ENCODE measurements at regions not wholly inside any gene's neighbourhood (a gene's known extent, or its start where the extent isn't known, plus 50 kb on each side); places are given as distances from the start of the nearest gene placed in this dataset.

- DNase-seq (peak in 4 of 5 donors; percentile 56 to 65 (median 60)), ATAC-seq (peak; percentile 70 to 85 (median 81))
- H3K4me1 ChIP-seq: peaks cover 0 to 34% (median 11%) of the 10 kb centered on the region in 12 donors
- no peak overlapping the region for H3K4me3 ChIP-seq
- no peaks in the 10 kb centered on the region for H3K9me3 ChIP-seq
- intact Hi-C loops (cut with DNase I): no loop called here
- H3K27me3 ChIP-seq: no peaks in the 10 kb centered on the region
- TF ChIP-seq CTCF (IDR thresholded peaks at IDR 0.05) (no peak), POLR2A (IDR thresholded peaks at IDR 0.05) (no peak)
- no peaks in the 10 kb centered on the region for H3K36me3 ChIP-seq
- H3K27ac ChIP-seq: peak overlapping the region; percentile 21 to 90 (median 70)
Measured at GRCh38 chr6:117138920-117139319, 126.4 kb upstream of the VGLL2 start.

- intact Hi-C loops (cut with DNase I): no loop called here
- H3K36me3 ChIP-seq: no peaks in the 10 kb centered on the region
Measured at GRCh38 chr6:117142142-117142541, 123.2 kb upstream of the VGLL2 start.

GRCh38 chr6:117142995-117143394 is 122.4 kb upstream of the VGLL2 start:
- Histone ChIP-seq H3K36me3 (no peaks in the 10 kb centered on the region), H3K27ac (peak overlapping the region in 8 of 12 donors; percentile 13 to 82 (median 52)), H3K27me3 (no peaks in the 10 kb centered on the region), H3K9me3 (peaks cover 0 to 9% (median 0%) of the 10 kb centered on the region in 12 donors), H3K4me3 (no peak overlapping the region), H3K4me1 (peaks cover 0 to 26% (median 9%) of the 10 kb centered on the region in 12 donors)
- ATAC-seq (peak; percentile 85 to 92 (median 88)), DNase-seq (peak in 4 of 5 donors; percentile 41 to 59 (median 46))
- TF ChIP-seq POLR2A (IDR thresholded peaks at IDR 0.05): no peak
- TF ChIP-seq CTCF (IDR thresholded peaks at IDR 0.05): no peak
- intact Hi-C loops (cut with DNase I): no loop called here
- WGBS, 4 donors: 23 to 57% (median 44%) methylated on average over 1 of the region's 1 CpG

More at GRCh38 chr6:117142142-117142541, 123.2 kb upstream of the VGLL2 start:
- peaks cover 0 to 34% (median 11%) of the 10 kb centered on the region in 12 donors for H3K4me1 ChIP-seq
- no peak for TF ChIP-seq CTCF (IDR thresholded peaks at IDR 0.05)
- TF ChIP-seq POLR2A (IDR thresholded peaks at IDR 0.05): no peak
- peak overlapping the region in 8 of 12 donors; percentile 13 to 82 (median 52) for H3K27ac ChIP-seq
- H3K27me3 ChIP-seq: no peaks in the 10 kb centered on the region
- ATAC-seq (no peak), DNase-seq (no peak)
- WGBS, 4 donors: 67 to 84% (median 69%) methylated on average over 3 of the region's 3 CpGs
- no peak overlapping the region for H3K4me3 ChIP-seq
- H3K9me3 ChIP-seq: peaks cover 0 to 9% (median 0%) of the 10 kb centered on the region in 12 donors

GRCh38 chr6:117143647-117144046 is 121.7 kb upstream of the VGLL2 start:
- DNase-seq (no peak), ATAC-seq (no peak)
- peak overlapping the region in 2 of 12 donors; percentile 50 to 70 for H3K27ac ChIP-seq
- H3K4me1 ChIP-seq: peaks cover 0 to 20% (median 5%) of the 10 kb centered on the region in 12 donors
- intact Hi-C loops (cut with DNase I): no loop called here
- peaks cover 0 to 9% (median 0%) of the 10 kb centered on the region in 12 donors for H3K9me3 ChIP-seq
- no peak overlapping the region for H3K4me3 ChIP-seq
- 54 to 66% (median 59%) methylated on average over 2 of the region's 2 CpGs for WGBS, 4 donors
- H3K27me3 ChIP-seq: no peaks in the 10 kb centered on the region
- no peaks in the 10 kb centered on the region for H3K36me3 ChIP-seq
- TF ChIP-seq POLR2A (IDR thresholded peaks at IDR 0.05) (no peak), CTCF (IDR thresholded peaks at IDR 0.05) (no peak)

Data from heart left ventricle (tissue), 16 donors.